Endothelial cell of umbilical vein (primary cell): ENCODE measurements at regions not wholly inside any gene's neighbourhood (a gene's known extent, or its start where the extent isn't known, plus 50 kb on each side); places are given as distances from the start of the nearest gene placed in this dataset.

ENCODE experiments used
- BruUV-seq: library from RNA; stranded (reverse); fragments of 400-500 nt; replicated peaks from 2 replicates; lab custom pipeline; 2021; lab: Mats Ljungman, UMichigan
- CTCF ChIA-PET: fragments of 300-600, 350-600 bp; sonication (Branson Sonifier 250); formaldehyde crosslinking; loops from one replicate; lab custom pipeline; 2021; ENCODE audit warnings: antibody characterized with exemption, inconsistent platforms; lab: Charles Lee
- POLR2A ChIA-PET: fragments of 300-600, 350-600 bp; sonication (Branson Sonifier 250); formaldehyde crosslinking; loops from one replicate; lab custom pipeline; 2021; ENCODE audit warnings: antibody characterized with exemption, inconsistent platforms; lab: Charles Lee
- DNase-seq: peaks from one replicate; pipeline ENCODE4 v3.0.0-alpha.2; 2011; ENCODE audit warnings: low read depth, low spot score
- FAIRE-seq: peaks from 2 replicates; lab custom pipeline; 2011; peaks lifted over from hg19 to GRCh38; lab: Jason Lieb, UNC
- H2AFZ ChIP-seq: 2 replicates; pipeline ENCODE4 v1.6.0; 2012; ENCODE audit warnings: low read depth, low read length, control low read depth, inconsistent platforms
- H3K27ac ChIP-seq: 2 replicates; pipeline ENCODE4 v1.5.1; 2011; ENCODE audit warnings: low read depth, mild to moderate bottlenecking, control low read depth, low read length, moderate library complexity; ENCODE audit not compliant: insufficient read depth
- H3K27me3 ChIP-seq, 2 experiments: 2 replicates each; pipeline versions ENCODE4 v1.6.0 to v1.6.1; 2011; ENCODE audit warnings: low read length in 2 of 2, mixed read lengths in 1 of 2; ENCODE audit not compliant: control insufficient read depth in 2 of 2, insufficient read depth in 2 of 2
- H3K36me3 ChIP-seq, 2 experiments: 2 replicates in 1 of 2; 3 replicates in 1 of 2; pipeline ENCODE4 v1.5.1; 2011; ENCODE audit warnings: low read length in 2 of 2, mild to moderate bottlenecking in 1 of 2, moderate library complexity in 1 of 2; ENCODE audit not compliant: control insufficient read depth in 2 of 2, insufficient read depth in 2 of 2; ENCODE audit errors: extremely low read depth in 1 of 2
- H3K4me1 ChIP-seq: 3 replicates; pipeline ENCODE4 v1.5.1; 2011; ENCODE audit warnings: mild to moderate bottlenecking, low read length; ENCODE audit not compliant: control insufficient read depth, insufficient read depth; ENCODE audit errors: extremely low read depth
- H3K4me2 ChIP-seq: 2 replicates; pipeline ENCODE4 v1.6.1; 2011; ENCODE audit warnings: low read length, control low read depth, mixed read lengths; ENCODE audit not compliant: insufficient read depth
- H3K4me3 ChIP-seq, 3 experiments: fragments of 200-600 bp in 1 of 3; sonication (generic), shearing (Covaris generic) in 1 of 3; replicated peaks in 1 of 3; 2 replicates each; pipeline ENCODE4 v1.5.1; 2011 to 2016; ENCODE audit warnings: control low read depth in 3 of 3, low read length in 3 of 3, mild to moderate bottlenecking in 2 of 3, inconsistent platforms in 1 of 3, low read depth in 1 of 3, moderate library complexity in 1 of 3; ENCODE audit not compliant: insufficient read depth in 1 of 3
- H3K79me2 ChIP-seq: 2 replicates; pipeline ENCODE4 v1.6.0; 2012; ENCODE audit warnings: low read length, inconsistent platforms; ENCODE audit not compliant: control insufficient read depth, insufficient read depth
- H3K9ac ChIP-seq: replicated peaks from 2 replicates; pipeline ENCODE3; 2011; ENCODE audit warnings: low read length, control low read depth; ENCODE audit not compliant: insufficient read depth; ENCODE audit errors: extremely low read depth
- H3K9me1 ChIP-seq: replicated peaks from 3 replicates; pipeline ENCODE4 v1.6.0; 2011; ENCODE audit warnings: mild to moderate bottlenecking, low read length; ENCODE audit not compliant: control insufficient read depth, insufficient read depth; ENCODE audit errors: extremely low read depth
- H3K9me3 ChIP-seq: replicated peaks from 2 replicates; pipeline ENCODE4 v1.5.1; 2012; ENCODE audit warnings: low read length, inconsistent platforms; ENCODE audit not compliant: control insufficient read depth, insufficient read depth
- H4K20me1 ChIP-seq: replicated peaks from 2 replicates; pipeline ENCODE3; 2011; ENCODE audit warnings: mild to moderate bottlenecking, low read length; ENCODE audit not compliant: control insufficient read depth, insufficient read depth; ENCODE audit errors: extremely low read depth
- CTCF ChIP-seq, 2 donors: IDR thresholded peaks; 1 replicate in 1 of 2; 2 replicates in 1 of 2; pipeline ENCODE4 v1.5.1; 2011; ENCODE audit warnings: low read length in 2 of 2, mild to moderate bottlenecking in 2 of 2, moderate library complexity in 2 of 2, control low read depth in 1 of 2, inconsistent platforms in 1 of 2, low read depth in 1 of 2; ENCODE audit not compliant: insufficient read depth in 1 of 2; ENCODE audit errors: extremely low read depth in 1 of 2
- EZH2 ChIP-seq: IDR thresholded peaks from 2 replicates; pipeline ENCODE4 v1.6.1; 2012; ENCODE audit warnings: borderline replicate concordance, low read depth, mild to moderate bottlenecking, moderate library complexity, low read length, inconsistent platforms; ENCODE audit not compliant: severe bottlenecking
- FOS ChIP-seq: IDR thresholded peaks from 2 replicates; pipeline ENCODE4 v1.6.1; 2011; ENCODE audit warnings: mild to moderate bottlenecking, low read length, moderate library complexity, borderline replicate concordance; ENCODE audit not compliant: insufficient read depth
- GATA2 ChIP-seq: IDR thresholded peaks from 2 replicates; pipeline ENCODE4 v1.7.0; 2011; ENCODE audit warnings: low read depth, mild to moderate bottlenecking, moderate library complexity, mixed read lengths, low read length; ENCODE audit not compliant: insufficient read length, insufficient read depth
- JUN ChIP-seq: IDR thresholded peaks from 2 replicates; pipeline ENCODE4 v1.6.1; 2011; ENCODE audit warnings: borderline replicate concordance, low read depth; ENCODE audit not compliant: insufficient read length, insufficient read depth
- MAX ChIP-seq: IDR thresholded peaks from 2 replicates; pipeline ENCODE4 v1.6.1; 2011; ENCODE audit not compliant: insufficient read depth, insufficient read length
- MYC ChIP-seq: IDR thresholded peaks from one replicate; pipeline ENCODE4 v1.6.1; 2011; ENCODE audit warnings: mild to moderate bottlenecking, low read depth, low read length
- POLR2A ChIP-seq: IDR thresholded peaks from 2 replicates; pipeline ENCODE4 v1.6.1; 2012; ENCODE audit warnings: low read depth, mild to moderate bottlenecking, control low read depth, low read length
- dilution Hi-C: fragments of 300-500 bp; cut with MboI; formaldehyde crosslinking; loops from one replicate; pipeline ENCODE4 v1.15.0; 2019; ENCODE audit warnings: low sequenced_read_pairs; ENCODE audit not compliant: extremely low pct_ligation_motif_present
- intact Hi-C: fragments of 100-400 bp; cut with micrococcal nuclease; formaldehyde crosslinking; loops from one replicate; pipeline ENCODE4 v1.10.0; 2022

GRCh38 chr6:126781582-126781981, 336.9 kb upstream of the RSPO3 start:
- no peak overlapping the region for H3K27ac ChIP-seq
- ChIA-PET POLR2A (no interaction called here), CTCF (no interaction called here)

More at GRCh38 chr6:126781582-126781981, 336.9 kb upstream of the RSPO3 start:
- H3K36me3 ChIP-seq, result no peaks in the 10 kb centered on the region
- intact Hi-C loops, result no loop called here
- dilution Hi-C loops, result no loop called here
- FAIRE-seq (no peak), DNase-seq (no peak)
- no TSS peak for BruUV-seq
- H3K4me2 ChIP-seq, result no peak overlapping the region
- H3K9ac ChIP-seq, result no peak overlapping the region
- no peak for TF ChIP-seq MYC
- no peak for TF ChIP-seq CTCF (IDR thresholded peaks at IDR 0.05; ENCODE audit: extremely low read depth in 1 of 2, insufficient read depth in 1 of 2, low read depth in 1 of 2, low read length in 2 of 2)
- no peak for TF ChIP-seq EZH2
- no peak for TF ChIP-seq FOS
- no peak for TF ChIP-seq POLR2A
- no peak for TF ChIP-seq GATA2
- TF ChIP-seq JUN, result no peak
- TF ChIP-seq MAX, result no peak
- H3K4me1 ChIP-seq, result no peaks in the 10 kb centered on the region
- no peaks in the 10 kb centered on the region for H3K9me3 ChIP-seq
- H3K27me3 ChIP-seq, result no peaks in the 10 kb centered on the region
- H2AFZ ChIP-seq, result no peak overlapping the region
- H4K20me1 ChIP-seq, result no peaks in the 10 kb centered on the region
- no peak overlapping the region for H3K4me3 ChIP-seq
- H3K79me2 ChIP-seq, result no peaks in the 10 kb centered on the region
- H3K9me1 ChIP-seq, result no peaks in the 10 kb centered on the region
